H9 (cell line): ENCODE measurements at regions not wholly inside any gene's neighbourhood (a gene's known extent, or its start where the extent isn't known, plus 50 kb on each side); places are given as distances from the start of the nearest gene placed in this dataset.

Experiments
- DNase-seq: peaks from one replicate; pipeline ENCODE4 v3.0.0-alpha.2; 2017
- H2AFZ ChIP-seq: one replicate; pipeline ENCODE4 v1.6.1; 2013; ENCODE audit warnings: mild to moderate bottlenecking, low read length, control low read depth, moderate library complexity
- H2AK5ac ChIP-seq: 2 replicates; pipeline ENCODE4 v1.6.1; 2013; ENCODE audit warnings: low read length, control low read depth, mixed read lengths; ENCODE audit not compliant: insufficient read length
- H2BK120ac ChIP-seq: one replicate; pipeline ENCODE4 v1.6.1; 2013; ENCODE audit warnings: low read depth, mild to moderate bottlenecking, low read length, control low read depth, inconsistent platforms; ENCODE audit not compliant: poor library complexity, severe bottlenecking
- H2BK12ac ChIP-seq: 2 replicates; pipeline ENCODE4 v1.6.1; 2013; ENCODE audit warnings: low read length, control low read depth, mixed read lengths, low read depth; ENCODE audit not compliant: insufficient read length
- H2BK15ac ChIP-seq: 2 replicates; pipeline ENCODE4 v1.6.1; 2013; ENCODE audit warnings: low read depth, low read length, control low read depth
- H2BK20ac ChIP-seq: one replicate; pipeline ENCODE4 v1.6.1; 2013; ENCODE audit warnings: low read depth, mild to moderate bottlenecking, low read length, control low read depth, inconsistent platforms; ENCODE audit not compliant: poor library complexity, severe bottlenecking
- H2BK5ac ChIP-seq: 2 replicates; pipeline ENCODE4 v1.6.1; 2013; ENCODE audit warnings: low read length, control low read depth, mixed read lengths; ENCODE audit not compliant: insufficient read length
- H3K14ac ChIP-seq: 2 replicates; pipeline ENCODE4 v1.6.1; 2013; ENCODE audit warnings: low read length, control low read depth; ENCODE audit not compliant: insufficient read depth
- H3K18ac ChIP-seq: 2 replicates; pipeline ENCODE4 v1.6.1; 2013; ENCODE audit warnings: low read depth, mild to moderate bottlenecking, mixed read lengths, low read length, control low read depth; ENCODE audit not compliant: insufficient read length
- H3K23ac ChIP-seq: 2 replicates; pipeline ENCODE4 v1.6.1; 2013; ENCODE audit warnings: low read length, control low read depth, mixed read lengths, low read depth; ENCODE audit not compliant: insufficient read length
- H3K23me2 ChIP-seq: 2 replicates; pipeline ENCODE4 v1.6.1; 2013; ENCODE audit warnings: low read depth, mild to moderate bottlenecking, mixed read lengths, low read length, control low read depth; ENCODE audit not compliant: insufficient read length, poor library complexity, severe bottlenecking
- H3K27ac ChIP-seq: 2 replicates; pipeline ENCODE4 v1.5.1; 2013; ENCODE audit warnings: low read length, control low read depth, mixed read lengths, low read depth; ENCODE audit not compliant: insufficient read length
- H3K27me3 ChIP-seq: 2 replicates; pipeline ENCODE4 v1.6.1; 2013; ENCODE audit warnings: low read length, control low read depth, inconsistent platforms; ENCODE audit not compliant: insufficient read depth
- H3K4ac ChIP-seq: 2 replicates; pipeline ENCODE4 v1.6.1; 2013; ENCODE audit warnings: low read depth, mild to moderate bottlenecking, control low read depth, inconsistent platforms, low read length, moderate library complexity
- H3K4me1 ChIP-seq: 2 replicates; pipeline ENCODE4 v1.6.1; 2013; ENCODE audit warnings: low read length, control low read depth, inconsistent platforms; ENCODE audit not compliant: insufficient read depth
- H3K4me2 ChIP-seq: 2 replicates; pipeline ENCODE4 v1.6.1; 2013; ENCODE audit warnings: low read length, control low read depth, mixed read lengths; ENCODE audit not compliant: insufficient read length, insufficient read depth
- H3K56ac ChIP-seq: 2 replicates; pipeline ENCODE4 v1.6.1; 2013; ENCODE audit warnings: low read depth, mild to moderate bottlenecking, mixed read lengths, low read length, control low read depth; ENCODE audit not compliant: insufficient read length
- H3K79me1 ChIP-seq: 2 replicates; pipeline ENCODE4 v1.6.1; 2013; ENCODE audit warnings: low read depth, mild to moderate bottlenecking, moderate library complexity, low read length, control low read depth, inconsistent platforms; ENCODE audit not compliant: insufficient read depth, poor library complexity, severe bottlenecking
- H3K79me2 ChIP-seq: 2 replicates; pipeline ENCODE4 v1.6.1; 2013; ENCODE audit warnings: low read length, control low read depth, inconsistent platforms; ENCODE audit not compliant: insufficient read depth
- H3K9ac ChIP-seq: 2 replicates; pipeline ENCODE4 v1.6.1; 2013; ENCODE audit warnings: low read length, control low read depth, mixed read lengths; ENCODE audit not compliant: insufficient read length; ENCODE audit errors: extremely low read depth
- H3K9me3 ChIP-seq: one replicate; pipeline ENCODE4 v1.6.1; 2013; ENCODE audit warnings: low read depth, low read length, inconsistent platforms; ENCODE audit not compliant: control insufficient read depth
- H3T11ph ChIP-seq: one replicate; pipeline ENCODE4 v1.6.1; 2013; ENCODE audit warnings: mild to moderate bottlenecking, low read length, control low read depth, inconsistent platforms
- H4K20me1 ChIP-seq: one replicate; pipeline ENCODE4 v1.6.1; 2013; ENCODE audit not compliant: control insufficient read depth, insufficient read length, insufficient read depth
- H4K5ac ChIP-seq: 2 replicates; pipeline ENCODE4 v1.6.1; 2013; ENCODE audit warnings: low read depth, mild to moderate bottlenecking, mixed read lengths, low read length, control low read depth; ENCODE audit not compliant: insufficient read length
- H4K8ac ChIP-seq: replicated peaks from 2 replicates; pipeline ENCODE4 v1.6.1; 2013; ENCODE audit warnings: low read length, control low read depth, mixed read lengths, low read depth; ENCODE audit not compliant: insufficient read length
- H4K91ac ChIP-seq: 2 replicates; pipeline ENCODE4 v1.6.1; 2013; ENCODE audit warnings: low read depth, mild to moderate bottlenecking, moderate library complexity, mixed read lengths, low read length, control low read depth; ENCODE audit not compliant: insufficient read length
- H3K27ac Mint-ChIP-seq, 3 experiments: 2 replicates in 2 of 3; 3 replicates in 1 of 3; pipeline ENCODE4 v1.8.0; 2020 to 2021; ENCODE audit warnings: mixed read lengths in 3 of 3, mild to moderate bottlenecking in 1 of 3, moderate library complexity in 1 of 3
- H3K27me3 Mint-ChIP-seq: 2 replicates; pipeline ENCODE4 v1.8.0; 2021; ENCODE audit warnings: low read depth, mild to moderate bottlenecking, moderate library complexity, mixed read lengths
- H3K36me3 Mint-ChIP-seq, 3 experiments: 2 replicates in 2 of 3; 3 replicates in 1 of 3; pipeline ENCODE4 v1.8.0; 2020 to 2021; ENCODE audit warnings: low read depth in 3 of 3, mixed read lengths in 3 of 3; ENCODE audit not compliant: insufficient read depth in 1 of 3
- H3K4me1 Mint-ChIP-seq, 2 experiments: 2 replicates each; pipeline ENCODE4 v1.8.0; 2020; ENCODE audit warnings: mixed read lengths in 2 of 2
- H3K4me3 Mint-ChIP-seq, 2 experiments: 2 replicates in 1 of 2; 3 replicates in 1 of 2; pipeline ENCODE4 v1.8.0; 2020 to 2021; ENCODE audit warnings: mild to moderate bottlenecking in 2 of 2, mixed read lengths in 2 of 2, moderate library complexity in 1 of 2
- H3K9me3 Mint-ChIP-seq, 2 experiments: 2 replicates in 1 of 2; 3 replicates in 1 of 2; pipeline ENCODE4 v1.8.0; 2020; ENCODE audit warnings: mild to moderate bottlenecking in 2 of 2, mixed read lengths in 2 of 2, moderate library complexity in 1 of 2
- TF ChIP-seq, protein P1 (sequence below): fragments of 200-600 bp; sonication (generic); conservative IDR thresholded peaks from 3 replicates; pipeline ENCODE4 v1.8.0; 2021; ENCODE audit warnings: antibody characterized with exemption, mild to moderate bottlenecking

DNA sequence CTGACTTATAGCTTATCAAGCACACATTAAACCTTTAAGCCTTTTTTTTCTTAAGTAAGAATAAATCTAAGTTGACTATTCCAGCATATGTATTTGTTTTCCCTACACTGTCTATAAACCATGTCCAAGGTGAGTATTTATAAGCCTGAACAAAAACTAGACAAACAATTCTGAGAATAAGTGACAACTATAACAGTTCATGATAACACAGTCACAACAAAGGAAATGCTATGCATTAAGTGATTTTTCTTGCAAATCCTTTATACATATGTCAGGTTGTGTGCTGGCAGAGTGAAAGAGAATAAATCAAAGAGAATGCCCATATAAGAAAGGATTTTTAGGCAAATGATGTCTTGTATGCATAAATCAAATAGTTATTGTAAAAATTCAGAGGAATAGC, 408.8 kb upstream of the KIF2A start:
- Mint-ChIP-seq H3K27me3 (no peaks in the 10 kb centered on the region; the same call in 1 of the 2 replicates), H3K4me1 (no peaks in the 10 kb centered on the region), H3K9me3 (peaks cover 18% of the 10 kb centered on the region in 2 experiments), H3K36me3 (peaks cover 3 to 14% (median 6%) of the 10 kb centered on the region in 3 experiments; a peak in 4 of 7 replicates), H3K27ac (no peak overlapping the region), H3K4me3 (no peak overlapping the region)
- H2BK5ac ChIP-seq, result no peak overlapping the region
- no peak overlapping the region for H3K14ac ChIP-seq
- H3T11ph ChIP-seq, result no peak overlapping the region
- no peak overlapping the region for H3K56ac ChIP-seq
- H4K91ac ChIP-seq, result no peak overlapping the region
- H2AFZ ChIP-seq, result no peak overlapping the region
- no peaks in the 10 kb centered on the region for H3K9me3 ChIP-seq
- H3K79me2 ChIP-seq, result no peaks in the 10 kb centered on the region
- H3K4me2 ChIP-seq, result no peak overlapping the region
- no peak overlapping the region for H4K5ac ChIP-seq
- H4K20me1 ChIP-seq, result no peaks in the 10 kb centered on the region
- H3K27me3 ChIP-seq, result no peaks in the 10 kb centered on the region
- no peaks in the 10 kb centered on the region for H3K79me1 ChIP-seq
- no peaks in the 10 kb centered on the region for H3K23me2 ChIP-seq
- no peak overlapping the region for H2BK120ac ChIP-seq
- TF ChIP-seq, protein P1, sequence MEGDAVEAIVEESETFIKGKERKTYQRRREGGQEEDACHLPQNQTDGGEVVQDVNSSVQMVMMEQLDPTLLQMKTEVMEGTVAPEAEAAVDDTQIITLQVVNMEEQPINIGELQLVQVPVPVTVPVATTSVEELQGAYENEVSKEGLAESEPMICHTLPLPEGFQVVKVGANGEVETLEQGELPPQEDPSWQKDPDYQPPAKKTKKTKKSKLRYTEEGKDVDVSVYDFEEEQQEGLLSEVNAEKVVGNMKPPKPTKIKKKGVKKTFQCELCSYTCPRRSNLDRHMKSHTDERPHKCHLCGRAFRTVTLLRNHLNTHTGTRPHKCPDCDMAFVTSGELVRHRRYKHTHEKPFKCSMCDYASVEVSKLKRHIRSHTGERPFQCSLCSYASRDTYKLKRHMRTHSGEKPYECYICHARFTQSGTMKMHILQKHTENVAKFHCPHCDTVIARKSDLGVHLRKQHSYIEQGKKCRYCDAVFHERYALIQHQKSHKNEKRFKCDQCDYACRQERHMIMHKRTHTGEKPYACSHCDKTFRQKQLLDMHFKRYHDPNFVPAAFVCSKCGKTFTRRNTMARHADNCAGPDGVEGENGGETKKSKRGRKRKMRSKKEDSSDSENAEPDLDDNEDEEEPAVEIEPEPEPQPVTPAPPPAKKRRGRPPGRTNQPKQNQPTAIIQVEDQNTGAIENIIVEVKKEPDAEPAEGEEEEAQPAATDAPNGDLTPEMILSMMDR, result no peak
- no peaks in the 10 kb centered on the region for H3K4me1 ChIP-seq
- H2BK15ac ChIP-seq, result no peak overlapping the region
- no peak overlapping the region for H2AK5ac ChIP-seq
- no peak overlapping the region for H2BK20ac ChIP-seq
- no peak overlapping the region for H4K8ac ChIP-seq
- H3K4ac ChIP-seq, result no peak overlapping the region
- no peak for DNase-seq
- H3K23ac ChIP-seq, result no peak overlapping the region
- no peak overlapping the region for H3K18ac ChIP-seq
- no peak overlapping the region for H3K27ac ChIP-seq
- H3K9ac ChIP-seq, result no peak overlapping the region
- no peak overlapping the region for H2BK12ac ChIP-seq
